Choroid plexus epithelial cell (primary cell): ENCODE measurements at regions not wholly inside any gene's neighbourhood (a gene's known extent, or its start where the extent isn't known, plus 50 kb on each side); places are given as distances from the start of the nearest gene placed in this dataset.

ENCODE experiments used
- DNase-seq: peaks from one replicate; pipeline ENCODE4 v3.0.0-alpha.2; 2010; ENCODE audit warnings: low read depth
- H3K4me3 ChIP-seq: 2 replicates; pipeline ENCODE4 v1.5.1; 2011; ENCODE audit warnings: low read depth, mild to moderate bottlenecking, control low read depth, low read length, moderate library complexity
- TF ChIP-seq, protein P1 (sequence below): conservative IDR thresholded peaks from 2 replicates; pipeline ENCODE4 v1.5.1; 2011; ENCODE audit warnings: low read depth, mild to moderate bottlenecking, control low read depth, inconsistent platforms, low read length, moderate library complexity

DNA sequence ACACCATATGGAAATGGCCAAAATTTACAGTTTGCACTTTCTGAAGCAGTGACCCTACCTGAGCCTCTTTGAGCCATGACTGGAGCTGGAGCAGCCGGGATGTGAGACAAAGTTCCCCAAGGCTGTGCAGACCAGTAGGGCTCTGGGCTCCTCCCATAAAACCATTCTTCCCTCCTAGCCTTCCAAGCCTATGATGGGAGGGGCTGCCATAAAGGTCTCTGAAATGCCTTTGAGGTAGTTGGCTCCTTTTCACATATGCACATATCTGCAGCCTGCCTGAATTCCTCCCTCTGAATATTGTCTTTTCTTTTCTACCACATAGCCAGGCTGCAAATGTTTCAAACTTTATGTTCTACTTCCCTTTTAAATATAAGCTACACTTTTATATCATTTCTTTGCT, 516.6 kb upstream of the POM121L12 start:
- DNase-seq, result no peak
- no peak overlapping the region for H3K4me3 ChIP-seq
- TF ChIP-seq, protein P1, sequence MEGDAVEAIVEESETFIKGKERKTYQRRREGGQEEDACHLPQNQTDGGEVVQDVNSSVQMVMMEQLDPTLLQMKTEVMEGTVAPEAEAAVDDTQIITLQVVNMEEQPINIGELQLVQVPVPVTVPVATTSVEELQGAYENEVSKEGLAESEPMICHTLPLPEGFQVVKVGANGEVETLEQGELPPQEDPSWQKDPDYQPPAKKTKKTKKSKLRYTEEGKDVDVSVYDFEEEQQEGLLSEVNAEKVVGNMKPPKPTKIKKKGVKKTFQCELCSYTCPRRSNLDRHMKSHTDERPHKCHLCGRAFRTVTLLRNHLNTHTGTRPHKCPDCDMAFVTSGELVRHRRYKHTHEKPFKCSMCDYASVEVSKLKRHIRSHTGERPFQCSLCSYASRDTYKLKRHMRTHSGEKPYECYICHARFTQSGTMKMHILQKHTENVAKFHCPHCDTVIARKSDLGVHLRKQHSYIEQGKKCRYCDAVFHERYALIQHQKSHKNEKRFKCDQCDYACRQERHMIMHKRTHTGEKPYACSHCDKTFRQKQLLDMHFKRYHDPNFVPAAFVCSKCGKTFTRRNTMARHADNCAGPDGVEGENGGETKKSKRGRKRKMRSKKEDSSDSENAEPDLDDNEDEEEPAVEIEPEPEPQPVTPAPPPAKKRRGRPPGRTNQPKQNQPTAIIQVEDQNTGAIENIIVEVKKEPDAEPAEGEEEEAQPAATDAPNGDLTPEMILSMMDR, result no peak

DNA sequence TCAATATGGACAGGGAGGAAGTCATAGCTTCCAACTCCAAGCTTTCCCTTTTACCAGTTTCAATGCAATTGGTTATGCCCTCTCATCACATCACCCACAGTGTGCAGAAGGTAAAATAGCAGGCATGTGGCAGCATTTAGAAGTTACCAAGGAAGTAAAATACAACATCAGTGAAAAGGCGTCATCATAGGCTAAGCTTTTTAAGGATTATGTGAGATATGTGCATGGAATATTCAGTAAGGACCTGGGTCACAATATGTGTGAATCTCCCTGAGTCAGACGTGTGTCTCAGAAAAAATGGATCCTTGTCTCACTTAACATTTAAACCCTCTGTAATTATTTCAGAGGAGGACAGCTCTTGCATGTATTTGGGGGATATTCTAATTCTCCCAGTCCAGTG, 522.8 kb upstream of the POM121L12 start:
- no peak overlapping the region for H3K4me3 ChIP-seq
- no peak for DNase-seq
- TF ChIP-seq, protein P1, result no peak

DNA sequence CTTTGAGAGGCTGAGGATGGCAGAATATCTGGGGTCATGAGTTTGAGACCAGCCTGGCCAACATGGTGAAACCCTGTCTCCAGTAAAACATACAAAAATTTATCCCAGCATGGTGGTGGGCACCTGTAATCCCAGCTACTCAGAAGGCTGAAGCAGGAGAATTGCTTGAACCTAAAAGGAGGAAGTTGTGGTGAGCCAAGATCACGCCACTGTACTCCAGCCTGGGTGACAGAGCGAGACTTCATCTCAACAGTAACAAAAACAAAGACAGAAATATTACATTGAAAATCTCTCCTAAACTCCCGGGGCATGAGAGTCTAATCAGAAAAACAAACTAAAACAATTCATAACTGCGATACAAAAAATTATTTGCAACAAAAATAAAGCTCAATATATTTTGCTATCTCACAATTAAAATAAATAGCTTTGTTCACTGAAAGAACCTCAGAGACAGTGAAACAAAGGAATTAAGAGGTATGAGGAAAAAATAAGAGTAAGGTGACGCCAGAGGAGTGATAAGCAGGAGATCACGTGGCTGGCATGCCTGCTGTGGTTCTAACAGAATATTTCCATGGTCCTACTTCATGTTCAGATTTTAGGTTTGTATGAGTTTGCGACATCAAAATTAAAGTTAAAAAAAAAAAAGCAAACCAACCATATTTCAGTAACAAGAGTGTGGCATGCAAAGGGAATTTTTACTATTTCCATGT, 527.7 kb upstream of the POM121L12 start:
- DNase-seq, result no peak
- H3K4me3 ChIP-seq, result no peak overlapping the region
- TF ChIP-seq, protein P1, result no peak

DNA sequence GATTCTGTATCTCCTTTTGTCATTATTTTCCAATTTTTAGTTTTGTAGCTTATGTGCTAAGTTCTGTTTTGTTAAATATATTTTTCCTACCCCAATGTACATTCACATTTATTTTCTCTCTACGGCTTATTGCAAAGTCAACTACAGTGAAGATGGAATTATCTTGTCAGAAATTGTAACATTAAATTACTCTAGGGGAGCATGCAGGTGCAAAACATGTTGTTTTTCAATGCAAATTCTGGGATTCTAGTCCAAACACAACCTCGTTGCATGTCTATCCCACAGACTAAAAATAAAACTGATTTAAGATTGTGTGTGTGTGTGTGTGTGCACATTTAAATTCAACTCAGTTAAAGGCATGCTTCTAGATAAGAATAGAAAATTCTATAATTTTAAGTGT, 529.1 kb upstream of the POM121L12 start:
- TF ChIP-seq, protein P1, result no peak
- DNase-seq, result no peak
- no peak overlapping the region for H3K4me3 ChIP-seq

DNA sequence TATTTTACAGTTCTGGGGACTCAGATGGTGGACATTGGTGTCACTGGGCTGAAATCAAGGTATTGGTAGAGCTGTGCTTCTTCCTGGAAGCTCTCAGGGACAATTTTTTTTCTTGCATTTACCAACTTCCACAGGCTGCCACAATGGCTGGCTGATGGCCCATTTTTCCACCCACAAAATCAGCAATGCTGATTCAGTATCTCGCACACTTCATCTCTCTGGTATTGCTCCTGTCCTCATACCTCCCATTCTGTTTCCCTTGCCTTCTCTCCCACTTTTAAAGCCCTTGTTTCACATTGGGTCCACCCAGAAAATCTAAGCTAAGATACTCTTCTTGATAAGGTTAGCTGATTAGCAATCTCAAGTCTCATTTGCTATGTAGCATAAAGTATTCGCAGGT, 530.9 kb upstream of the POM121L12 start:
- TF ChIP-seq, protein P1, result no peak
- no peak for DNase-seq
- no peak overlapping the region for H3K4me3 ChIP-seq

DNA sequence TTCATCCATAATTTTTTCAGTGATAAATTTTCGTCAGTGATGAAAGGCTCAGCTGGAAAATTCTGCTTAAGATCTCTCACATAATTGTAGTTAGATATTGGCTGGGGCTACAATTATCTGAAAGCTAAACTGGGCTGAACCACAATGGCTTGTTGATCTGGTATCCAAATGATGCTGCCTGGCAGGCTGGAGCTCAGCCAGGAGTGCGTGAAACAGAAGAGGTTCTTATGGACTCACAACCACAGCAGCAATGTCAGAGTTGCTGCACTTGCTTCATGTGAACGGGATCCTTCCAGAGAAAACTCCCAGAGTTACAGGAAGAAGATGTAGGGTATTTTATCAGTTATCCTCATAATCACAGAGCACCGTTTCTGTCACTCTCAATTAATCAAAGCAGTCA, 533.2 kb upstream of the POM121L12 start:
- H3K4me3 ChIP-seq, result no peak overlapping the region
- TF ChIP-seq, protein P1, result no peak
- DNase-seq, result no peak

DNA sequence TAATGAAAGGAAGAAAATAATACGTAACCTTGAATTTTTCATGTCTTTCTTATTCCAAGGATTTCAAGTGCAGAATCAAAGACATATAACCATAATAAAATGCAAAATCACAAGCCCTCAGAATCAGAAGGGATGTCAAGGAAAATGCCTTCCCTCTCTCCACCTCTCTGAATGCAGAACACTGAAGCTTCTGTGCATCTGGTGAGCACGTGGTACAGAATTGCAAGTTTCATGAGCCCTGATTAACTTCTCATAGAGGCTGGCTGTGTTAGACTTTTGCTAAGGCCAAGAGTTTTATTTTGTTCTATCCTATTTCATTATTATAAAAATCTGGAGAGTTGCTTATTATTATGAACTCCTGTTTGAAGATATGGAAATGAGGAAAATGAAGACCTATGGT, 533.7 kb upstream of the POM121L12 start:
- TF ChIP-seq, protein P1, result no peak
- H3K4me3 ChIP-seq, result no peak overlapping the region
- DNase-seq, result no peak
